ENCODE measurements at regions not wholly inside any gene's neighbourhood (a gene's known extent, or its start where the extent isn't known, plus 50 kb on each side); places are given as distances from the start of the nearest gene placed in this dataset.

DNA sequence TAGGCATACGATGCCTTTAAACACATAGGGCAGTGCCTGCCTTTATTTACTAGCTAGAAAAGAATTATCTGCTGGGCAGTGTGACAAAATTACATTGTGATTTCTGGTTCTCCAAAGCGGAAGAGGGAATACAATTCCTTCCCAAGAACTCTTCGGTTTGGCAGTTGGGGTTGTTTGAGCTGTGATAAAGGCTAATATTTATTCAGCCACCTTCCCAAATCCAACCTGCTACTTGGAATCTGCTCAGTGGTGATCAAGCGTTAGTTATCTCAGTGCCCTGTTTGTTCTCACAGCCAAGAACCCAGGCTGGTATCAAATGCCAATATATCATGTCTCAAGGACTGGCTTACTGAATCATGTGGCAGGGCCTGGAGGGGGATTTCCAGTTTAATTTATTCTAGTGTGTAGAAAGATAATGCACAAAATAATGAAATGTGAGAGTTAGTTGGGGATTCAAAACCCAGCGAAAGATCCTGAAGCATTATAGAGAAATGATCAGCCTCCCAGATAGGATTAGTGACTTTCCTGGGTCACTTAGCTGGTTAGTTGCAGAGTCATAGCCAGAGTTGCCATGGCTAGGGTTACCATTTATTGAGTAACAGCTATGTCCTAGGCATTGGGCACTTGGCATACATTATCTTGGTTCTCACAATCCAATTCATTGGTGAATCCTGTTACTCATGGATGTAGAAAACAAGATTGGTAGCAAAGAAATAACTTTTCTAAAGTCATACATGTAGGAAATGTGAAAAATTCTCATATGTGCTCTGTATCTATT, 457.0 kb upstream of the KLF4 start:
- TF ChIP-seq, protein P1, sequence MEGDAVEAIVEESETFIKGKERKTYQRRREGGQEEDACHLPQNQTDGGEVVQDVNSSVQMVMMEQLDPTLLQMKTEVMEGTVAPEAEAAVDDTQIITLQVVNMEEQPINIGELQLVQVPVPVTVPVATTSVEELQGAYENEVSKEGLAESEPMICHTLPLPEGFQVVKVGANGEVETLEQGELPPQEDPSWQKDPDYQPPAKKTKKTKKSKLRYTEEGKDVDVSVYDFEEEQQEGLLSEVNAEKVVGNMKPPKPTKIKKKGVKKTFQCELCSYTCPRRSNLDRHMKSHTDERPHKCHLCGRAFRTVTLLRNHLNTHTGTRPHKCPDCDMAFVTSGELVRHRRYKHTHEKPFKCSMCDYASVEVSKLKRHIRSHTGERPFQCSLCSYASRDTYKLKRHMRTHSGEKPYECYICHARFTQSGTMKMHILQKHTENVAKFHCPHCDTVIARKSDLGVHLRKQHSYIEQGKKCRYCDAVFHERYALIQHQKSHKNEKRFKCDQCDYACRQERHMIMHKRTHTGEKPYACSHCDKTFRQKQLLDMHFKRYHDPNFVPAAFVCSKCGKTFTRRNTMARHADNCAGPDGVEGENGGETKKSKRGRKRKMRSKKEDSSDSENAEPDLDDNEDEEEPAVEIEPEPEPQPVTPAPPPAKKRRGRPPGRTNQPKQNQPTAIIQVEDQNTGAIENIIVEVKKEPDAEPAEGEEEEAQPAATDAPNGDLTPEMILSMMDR (IDR thresholded peaks at IDR 0.05): no peak
- TF ChIP-seq EZH2 (IDR thresholded peaks at IDR 0.05; ENCODE audit: borderline replicate concordance, insufficient read depth, low read depth, low read length, poor library complexity, severe bottlenecking): no peak

All from B cell (primary cell).